CD4-positive, alpha-beta T cell treated with Interleukin-1 beta for 1 hour (primary cell): ENCODE measurements at regions not wholly inside any gene's neighbourhood (a gene's known extent, or its start where the extent isn't known, plus 50 kb on each side); places are given as distances from the start of the nearest gene placed in this dataset.

ENCODE experiments used
- DNase-seq, 2 donors: peaks; one replicate each; pipeline ENCODE4 v3.0.0-alpha.2; 2020 to 2022

DNA sequence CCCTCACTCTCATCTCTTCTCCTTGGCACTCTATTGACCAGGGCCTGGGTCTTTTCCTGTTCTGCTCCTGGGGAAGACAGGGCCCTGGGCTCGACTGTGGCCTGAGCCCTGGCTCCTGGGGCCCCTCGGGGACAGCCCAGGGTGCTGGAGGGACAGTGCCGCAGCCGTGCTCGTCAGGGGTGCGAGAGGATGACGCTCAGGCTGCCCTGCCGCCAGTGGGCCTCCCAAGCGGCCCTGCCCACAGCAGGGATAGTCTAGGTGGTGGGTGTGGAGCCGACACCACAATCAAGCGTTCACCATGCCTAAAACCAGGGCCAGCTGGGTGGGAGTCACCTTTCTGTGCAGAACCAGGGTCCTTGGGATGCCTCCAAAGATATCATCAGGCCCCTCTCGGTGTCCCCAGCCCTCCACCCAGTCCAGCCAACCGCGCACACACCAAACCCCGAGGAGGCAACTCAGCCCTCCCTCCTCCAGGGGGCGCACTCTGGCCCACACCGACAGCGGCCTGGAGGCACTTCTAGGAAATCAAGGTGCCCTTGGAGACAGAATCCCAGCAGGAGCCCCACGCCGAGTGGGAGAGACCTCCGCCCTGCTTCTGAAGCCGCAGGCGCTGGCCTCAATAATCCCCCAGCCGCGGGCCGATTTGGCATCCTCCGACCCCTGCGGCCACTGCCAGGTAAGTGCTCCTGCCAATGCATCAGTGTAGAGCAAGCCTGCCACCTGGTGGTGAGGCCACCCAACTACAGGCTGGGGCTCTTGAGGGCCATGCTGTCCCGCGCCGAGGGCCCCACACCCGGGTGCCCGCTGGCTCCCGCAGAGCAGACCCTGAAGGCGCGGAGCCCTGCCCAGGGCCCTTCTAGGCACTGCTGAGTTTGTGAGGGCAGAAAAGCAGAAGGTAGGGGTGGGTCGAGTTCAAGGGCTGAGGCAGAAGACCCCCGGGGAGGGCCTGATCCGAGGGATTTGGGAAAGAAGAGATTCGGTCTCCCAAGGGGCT, 496.4 kb downstream of the BUD13 start:
- DNase-seq = peak; percentile 63 to 69

DNA sequence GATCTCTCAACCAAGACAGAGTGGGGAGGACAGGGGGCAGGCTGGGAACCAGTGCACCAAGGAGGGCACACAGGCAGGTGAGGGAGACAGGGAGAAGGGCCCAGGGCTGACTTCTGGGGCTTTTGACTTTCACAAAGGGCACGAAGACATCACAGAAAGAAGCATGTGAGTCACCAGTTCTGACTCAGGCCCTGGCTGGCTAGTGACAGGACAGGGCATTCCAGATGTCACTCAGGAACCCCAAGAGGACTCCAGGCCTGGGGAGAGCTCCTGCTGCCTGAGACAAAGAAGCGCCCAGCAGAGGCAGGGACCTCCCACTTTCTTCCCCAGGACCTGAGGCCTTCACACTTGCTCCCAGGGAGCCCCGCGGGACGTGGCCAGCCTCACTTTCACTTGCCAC, 497.2 kb downstream of the BUD13 start:
- DNase-seq = no peak

DNA sequence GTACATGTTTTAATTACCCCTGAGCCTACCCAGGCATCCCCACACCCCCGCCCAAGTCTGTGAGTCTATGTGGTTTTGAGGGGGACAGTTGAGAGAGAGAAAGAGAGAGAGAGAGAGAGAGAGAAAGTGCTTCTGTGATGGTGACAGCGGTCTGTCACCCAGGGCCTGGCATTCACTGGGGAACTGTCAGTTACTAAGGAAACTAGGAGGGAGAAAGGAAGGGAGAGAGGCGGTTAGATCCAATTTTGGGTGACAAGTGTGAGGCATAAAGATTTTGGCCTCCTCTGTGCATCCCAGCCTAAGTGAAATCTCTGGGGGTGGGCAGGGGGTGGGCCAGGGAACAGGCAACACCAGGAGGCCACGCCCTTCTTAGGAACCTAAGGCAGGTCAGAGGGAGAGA, 498.3 kb downstream of the BUD13 start:
- no peak for DNase-seq

DNA sequence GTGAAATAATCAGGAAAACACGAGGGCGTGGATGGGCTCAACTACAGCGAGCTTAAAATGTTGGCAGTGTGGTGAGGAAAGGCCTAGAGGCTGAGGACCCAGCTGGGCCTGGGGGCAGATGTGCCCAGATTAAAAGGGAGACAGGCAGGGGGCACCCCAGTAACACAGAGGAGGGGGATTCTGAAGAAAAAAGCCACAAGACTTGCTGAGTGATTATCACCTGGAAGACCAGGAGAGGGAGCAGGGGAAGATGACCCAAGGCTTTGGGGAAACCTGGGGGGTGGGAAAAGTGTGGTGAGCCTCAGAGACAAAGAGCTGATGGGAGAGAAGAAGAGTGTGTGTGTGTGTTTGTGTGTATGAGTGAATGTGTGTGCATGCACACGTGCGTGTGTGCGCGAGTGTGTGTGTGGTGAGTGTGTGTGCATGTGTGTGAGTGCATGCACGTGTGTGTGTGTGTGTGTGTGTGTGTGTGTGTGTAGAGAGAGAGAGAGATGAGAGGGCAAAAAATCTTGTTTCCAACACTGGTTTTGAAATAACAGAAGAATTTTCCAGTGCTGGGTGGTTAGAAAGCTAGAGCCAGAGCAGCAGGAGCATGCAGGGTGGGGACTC, 500.5 kb downstream of the BUD13 start:
- no peak for DNase-seq

DNA sequence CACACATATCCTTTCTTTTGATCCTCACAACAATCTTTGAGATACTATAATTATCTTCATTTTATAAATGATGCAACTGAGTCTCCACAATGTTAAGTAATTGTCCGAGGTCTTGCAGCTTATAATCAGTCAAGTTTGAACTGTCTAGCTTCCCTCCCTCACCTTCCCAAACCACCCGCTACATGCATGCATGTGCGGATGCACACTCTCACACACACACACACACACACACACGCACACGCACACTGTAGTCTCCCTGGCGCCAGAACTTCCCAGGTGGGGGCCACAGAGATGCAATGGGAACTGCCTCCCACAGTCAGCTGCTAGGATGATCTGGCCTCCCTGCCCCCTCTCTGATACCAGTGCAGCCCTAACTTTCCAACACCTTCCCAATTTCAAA, 501.3 kb downstream of the BUD13 start:
- DNase-seq = no peak

DNA sequence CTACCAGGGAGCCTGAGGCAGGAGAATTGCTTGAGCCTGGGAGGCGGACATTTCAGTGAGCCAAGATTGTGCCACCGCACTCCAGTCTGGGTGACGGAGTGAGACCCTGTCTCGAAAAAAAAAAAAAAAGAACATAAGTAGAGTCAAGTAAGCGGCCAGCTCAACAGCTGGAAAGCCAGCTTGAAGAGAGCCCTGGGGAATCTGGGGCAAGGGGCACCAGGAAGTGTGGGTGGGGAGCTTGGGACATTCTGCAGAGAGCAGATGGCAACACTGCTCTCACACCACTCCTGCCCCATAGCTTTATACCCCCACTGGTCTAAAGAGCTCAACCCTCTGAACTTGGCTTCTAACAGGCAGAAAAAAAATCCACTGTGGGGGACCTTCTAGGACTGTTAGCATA, 505.6 kb downstream of the BUD13 start:
- DNase-seq = no peak

DNA sequence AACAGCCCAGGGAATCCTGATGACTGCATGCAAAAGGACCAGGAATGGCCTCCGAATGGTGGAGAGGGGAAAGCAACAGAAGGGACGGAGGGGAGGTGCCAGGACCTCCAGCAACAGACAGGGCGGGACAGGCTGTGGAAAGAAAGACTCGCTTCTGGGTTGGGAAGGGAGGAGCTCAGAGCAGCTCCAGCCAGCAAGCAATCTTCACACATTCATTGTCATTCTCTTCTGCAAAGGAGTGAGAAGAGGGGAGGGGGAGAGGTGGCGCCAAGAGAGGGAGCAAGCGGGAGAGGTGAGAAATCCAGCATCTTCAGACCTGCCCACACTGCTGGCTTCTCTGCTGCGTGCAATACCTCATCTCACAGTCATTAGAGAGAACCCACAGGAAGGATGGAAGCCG, 509.0 kb downstream of the BUD13 start:
- no peak for DNase-seq

DNA sequence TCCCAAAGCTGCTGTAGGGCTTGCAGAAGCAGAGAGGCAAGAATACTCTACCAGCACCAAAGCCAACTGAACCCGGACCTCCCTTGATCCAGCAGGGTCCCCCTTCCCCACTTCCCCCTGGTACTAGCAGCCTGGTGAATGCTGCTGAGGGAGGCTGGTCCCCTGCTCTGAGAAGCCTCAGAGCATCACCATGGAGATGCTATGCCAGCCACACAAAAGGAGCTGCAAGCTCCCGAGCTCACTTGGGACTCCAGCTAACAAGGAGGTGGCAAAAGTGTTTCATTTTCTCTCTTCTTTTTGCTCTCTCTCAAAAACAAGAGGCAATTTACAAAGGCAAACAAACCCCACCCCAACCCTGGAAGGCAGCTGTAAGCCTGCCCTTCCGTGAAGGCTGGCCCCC, 509.8 kb downstream of the BUD13 start:
- DNase-seq = no peak

DNA sequence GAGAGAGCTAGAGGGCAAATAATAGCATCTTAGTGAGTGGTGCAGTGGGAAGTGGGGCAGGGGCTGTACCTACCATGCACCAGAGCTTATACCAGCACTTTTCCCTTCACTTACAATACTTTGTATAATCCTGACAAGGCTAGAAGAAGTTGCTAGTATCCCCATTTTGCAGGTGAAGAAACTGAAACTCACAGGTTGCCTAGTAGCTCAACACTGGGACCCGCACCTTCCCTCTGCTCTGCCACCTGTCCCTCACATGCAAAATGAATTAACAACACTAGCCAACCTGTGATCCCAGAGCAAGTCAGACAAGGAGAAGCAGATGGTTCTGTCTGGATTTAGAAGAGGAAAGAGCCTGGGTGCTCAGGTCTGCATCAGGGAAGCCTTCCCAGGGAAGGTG, 510.4 kb downstream of the BUD13 start:
- DNase-seq = no peak

DNA sequence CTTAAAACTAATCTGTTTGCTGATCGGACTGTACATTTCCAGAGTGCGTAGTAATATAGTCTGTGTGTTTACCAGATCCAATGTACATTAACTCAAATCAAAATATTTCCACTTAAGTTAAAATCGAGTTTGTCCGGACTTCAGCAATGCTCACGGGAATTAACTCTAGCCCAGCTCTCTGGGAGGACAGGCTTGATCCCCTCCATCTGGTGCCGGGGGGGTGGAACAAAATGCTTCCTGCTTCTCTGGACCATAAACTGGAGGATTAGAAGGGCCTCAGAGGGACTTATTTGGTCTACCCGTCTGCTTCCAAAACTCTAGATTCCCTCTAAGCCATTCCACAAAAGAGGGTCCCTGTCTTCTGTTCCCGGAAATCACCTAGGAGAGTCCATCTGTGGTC, 511.2 kb downstream of the BUD13 start:
- no peak for DNase-seq

DNA sequence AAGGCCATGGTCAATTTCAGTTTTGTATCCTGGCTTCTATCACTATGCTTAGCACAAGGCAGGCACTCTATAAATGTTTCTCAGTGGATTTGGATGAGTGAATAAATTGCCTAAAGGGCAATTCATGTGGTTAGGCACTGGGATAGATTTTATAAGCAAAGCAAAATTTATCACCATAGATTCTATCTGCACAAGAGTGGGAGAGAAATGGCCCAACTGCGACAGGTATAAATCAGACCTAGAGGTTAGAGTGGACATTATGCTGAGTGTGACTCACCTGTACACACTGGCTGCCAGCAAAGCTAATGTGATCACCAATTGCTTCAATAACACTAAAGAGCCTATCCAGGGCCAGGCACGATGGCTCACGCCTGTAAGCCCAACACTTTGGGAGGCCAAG, 514.0 kb downstream of the BUD13 start:
- DNase-seq = no peak

DNA sequence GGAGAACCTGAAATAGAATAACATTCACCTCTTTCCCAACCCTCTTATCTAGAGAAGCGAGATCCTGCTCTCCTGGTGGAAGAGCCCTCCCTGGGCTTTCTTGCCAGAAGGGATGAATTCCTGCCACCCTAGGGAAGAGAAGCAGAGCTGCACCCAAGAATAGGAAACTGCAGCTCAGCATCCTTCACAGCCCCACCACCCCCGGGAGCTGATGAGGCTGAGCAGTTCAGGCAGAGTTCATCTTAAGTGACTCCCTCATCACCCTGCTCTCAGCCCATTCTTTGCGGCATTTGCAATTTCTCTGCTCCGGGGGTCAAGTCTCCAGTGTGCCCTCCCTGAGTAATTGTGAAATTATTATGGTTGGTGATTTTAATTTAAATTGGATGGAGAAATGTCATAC, 514.9 kb downstream of the BUD13 start:
- no peak for DNase-seq

DNA sequence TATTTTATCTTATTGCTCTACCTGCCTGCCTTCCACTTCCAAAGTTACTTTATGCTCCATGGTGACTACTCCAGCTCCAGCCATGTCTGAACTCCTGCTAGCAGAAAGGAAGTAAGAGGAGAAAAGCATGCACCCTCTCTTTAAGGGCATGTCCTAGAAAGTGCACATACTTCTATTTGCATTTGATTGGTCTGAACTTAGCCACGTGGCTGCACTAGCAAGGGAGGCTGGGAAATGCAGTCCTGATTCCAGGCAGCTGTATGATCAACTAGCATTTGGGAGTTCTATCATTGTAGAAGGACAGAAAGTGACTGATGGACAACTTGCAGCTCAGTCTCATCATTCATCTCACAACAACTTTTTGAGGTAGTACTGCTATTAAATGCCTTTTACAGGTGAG, 515.7 kb downstream of the BUD13 start:
- DNase-seq = no peak

DNA sequence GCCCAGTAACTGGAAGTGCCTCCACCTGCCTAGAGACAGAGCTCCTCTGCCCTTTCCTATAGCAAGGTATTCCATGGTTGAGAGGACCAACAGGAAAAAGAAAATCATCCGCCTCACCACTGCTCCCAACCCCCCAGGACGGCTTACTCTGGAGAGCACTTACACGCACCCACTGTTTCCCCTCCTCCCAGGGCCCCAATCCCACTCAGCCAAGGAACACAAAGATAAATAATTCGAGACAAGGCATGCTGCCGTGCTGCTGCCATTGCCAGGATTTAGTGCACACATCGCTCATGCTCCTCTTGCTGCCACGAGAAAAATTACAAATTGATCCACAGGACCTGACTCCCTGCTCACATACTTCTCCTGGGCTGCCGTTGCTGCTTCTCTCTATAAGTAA, 516.6 kb downstream of the BUD13 start:
- DNase-seq = no peak

DNA sequence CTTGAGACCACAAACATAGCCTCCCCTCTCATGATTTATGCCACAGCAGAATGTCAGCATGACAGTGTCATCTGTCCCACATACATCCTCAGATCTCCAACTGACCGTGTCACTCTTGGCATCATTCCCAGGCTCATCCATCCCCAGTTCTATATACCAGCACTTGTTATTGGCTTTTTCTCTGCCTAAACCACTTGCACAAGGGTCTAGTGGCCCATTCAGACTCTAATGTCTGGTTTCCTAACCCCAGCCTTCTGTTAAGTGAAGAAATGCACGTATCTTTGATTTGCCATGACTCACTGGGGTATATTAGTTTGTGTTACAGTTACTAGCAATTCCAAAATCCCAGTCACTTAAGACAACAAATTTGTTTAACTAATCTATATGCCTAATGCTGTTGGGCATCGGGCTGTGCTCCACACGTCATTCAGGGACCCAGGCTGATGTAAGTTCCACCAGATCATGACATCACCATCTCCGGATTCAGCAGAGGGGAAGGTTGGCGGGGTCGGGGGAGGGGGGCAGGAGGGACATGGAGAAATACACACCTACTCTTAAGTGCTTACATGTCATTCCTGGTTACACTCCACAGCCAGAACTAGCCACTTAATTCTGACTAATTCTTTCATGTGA, 517.4 kb downstream of the BUD13 start:
- DNase-seq = no peak

DNA sequence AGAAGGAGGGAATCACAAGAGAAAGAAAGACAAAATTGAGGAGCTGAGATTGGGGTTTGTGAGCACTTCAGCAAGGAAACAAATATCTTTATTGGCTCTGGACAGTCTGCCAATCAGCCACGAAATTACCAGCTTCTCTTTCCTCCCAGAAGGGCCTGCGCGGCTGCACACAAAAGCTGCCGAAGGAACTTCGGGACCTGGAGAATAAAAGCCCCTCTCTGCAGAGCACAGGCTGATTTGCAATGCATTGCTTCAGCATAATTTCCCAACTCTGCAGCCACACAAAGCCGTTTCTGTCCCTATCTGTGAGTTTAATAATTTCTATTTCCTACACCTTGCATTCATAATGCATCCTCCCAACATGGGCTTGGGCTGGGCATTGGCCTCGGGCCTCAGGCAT, 522.6 kb downstream of the BUD13 start:
- DNase-seq = no peak

DNA sequence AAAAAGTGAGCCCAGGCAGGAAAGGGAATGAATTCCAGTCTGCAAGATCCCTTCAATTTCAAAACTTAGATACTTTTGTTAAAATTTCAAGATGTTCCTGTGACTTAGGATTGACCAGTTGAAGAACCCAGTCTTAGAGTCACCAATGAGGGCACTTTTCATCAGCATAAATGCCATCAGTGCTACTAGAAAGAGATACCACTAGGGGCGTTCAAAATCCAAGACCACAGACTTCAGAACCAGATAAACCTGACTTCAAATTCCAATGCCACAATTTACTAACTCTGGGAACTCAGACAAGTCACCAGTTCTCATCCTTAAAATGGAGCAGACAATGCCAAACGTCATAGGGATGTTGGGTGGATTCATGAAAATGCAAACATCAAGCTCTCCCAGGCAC, 523.2 kb downstream of the BUD13 start:
- no peak for DNase-seq

DNA sequence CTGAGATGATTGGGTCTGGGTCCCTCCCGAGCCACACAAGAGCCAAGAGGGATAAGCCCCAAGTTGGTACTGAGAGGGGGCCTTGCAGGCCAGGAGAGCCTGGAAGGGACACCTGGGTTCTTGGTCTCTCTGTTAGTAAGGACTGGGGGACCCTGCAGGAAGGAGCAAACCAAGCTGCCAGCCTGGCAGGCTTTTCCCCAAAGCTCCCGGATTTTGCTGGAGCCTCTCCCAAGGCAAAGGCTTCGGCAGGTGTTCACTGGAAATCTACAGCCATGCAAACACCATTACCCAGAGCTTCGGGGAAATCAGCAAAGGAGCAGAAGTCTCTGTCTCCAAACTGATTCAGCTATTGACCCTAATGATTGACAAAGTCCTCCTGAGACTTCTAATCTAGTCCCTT, 527.9 kb downstream of the BUD13 start:
- no peak for DNase-seq

DNA sequence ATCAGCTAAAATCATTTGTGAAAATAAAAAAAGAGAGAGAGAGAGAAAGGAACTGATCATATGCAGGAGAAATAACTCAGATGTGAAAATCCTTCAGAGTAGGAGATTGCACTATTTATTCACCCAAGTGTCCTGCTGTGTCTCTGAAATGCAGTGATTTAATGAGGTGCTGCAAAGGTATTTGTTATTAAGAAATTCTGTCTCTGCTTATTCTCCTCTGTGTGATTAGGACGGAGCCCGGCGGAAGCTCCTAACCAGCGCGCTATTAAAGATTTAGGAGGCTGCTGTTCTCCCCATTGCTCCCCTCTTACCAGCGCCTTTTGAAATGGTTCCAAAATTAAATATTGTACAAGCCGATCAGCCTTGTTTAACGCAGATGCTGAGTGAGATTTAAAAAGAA, 528.3 kb downstream of the BUD13 start:
- no peak for DNase-seq

DNA sequence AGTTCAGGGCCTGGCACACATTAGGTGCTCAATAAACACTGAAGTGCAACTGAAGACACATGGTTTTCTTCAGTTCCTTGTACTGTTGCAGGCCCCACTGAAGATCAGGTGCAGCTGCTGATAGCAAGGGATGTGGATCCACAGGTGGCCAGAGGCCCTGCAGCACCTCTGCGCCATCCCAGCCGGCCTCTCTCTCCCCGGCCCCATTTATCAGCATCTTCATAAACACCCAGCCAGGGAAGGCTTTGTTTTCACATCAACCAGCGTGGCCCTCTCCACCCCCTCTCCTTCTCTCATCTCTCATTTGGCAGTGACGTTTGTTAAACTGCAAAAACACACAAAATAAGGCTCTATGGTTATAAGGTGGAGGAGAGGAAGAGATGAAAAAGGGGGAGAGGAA, 528.8 kb downstream of the BUD13 start:
- DNase-seq = no peak

DNA sequence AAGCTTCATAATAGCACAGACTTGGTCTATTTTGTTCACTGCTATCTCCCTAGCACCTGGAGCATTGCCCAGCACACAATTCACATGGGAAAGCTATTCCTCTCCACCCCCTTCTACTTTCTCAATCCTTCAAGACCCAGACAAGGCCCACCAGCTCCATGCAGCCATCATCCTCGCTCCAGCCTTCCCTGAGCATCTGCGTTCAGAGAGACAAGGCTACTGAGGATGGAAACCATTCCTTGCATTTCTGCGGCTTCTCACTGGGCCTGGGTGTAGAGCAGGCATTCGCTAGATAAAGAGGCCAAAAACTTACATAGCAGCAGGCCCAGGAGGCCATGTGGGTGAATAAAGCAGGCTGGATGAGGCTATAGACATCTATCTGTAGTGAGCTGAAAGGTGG, 530.8 kb downstream of the BUD13 start:
- DNase-seq = no peak

DNA sequence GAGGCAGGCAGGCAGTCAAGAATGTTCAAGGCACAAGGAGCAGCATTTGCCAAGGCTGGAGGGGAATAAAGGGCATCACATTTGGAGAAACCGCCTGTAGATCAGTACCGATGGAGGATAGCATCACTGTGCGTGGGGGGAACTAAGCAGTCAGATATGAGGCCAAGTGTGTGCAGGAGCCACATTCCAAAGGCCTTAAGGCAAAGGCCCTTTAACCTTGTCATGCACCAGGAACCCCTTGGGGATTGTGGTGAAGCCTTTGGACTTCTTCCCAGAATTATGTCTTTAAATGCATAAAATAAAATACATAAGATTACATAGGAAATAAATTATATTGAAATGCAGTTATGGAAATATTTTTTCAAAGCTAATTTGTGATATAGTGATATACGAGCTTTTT, 532.1 kb downstream of the BUD13 start:
- no peak for DNase-seq

DNA sequence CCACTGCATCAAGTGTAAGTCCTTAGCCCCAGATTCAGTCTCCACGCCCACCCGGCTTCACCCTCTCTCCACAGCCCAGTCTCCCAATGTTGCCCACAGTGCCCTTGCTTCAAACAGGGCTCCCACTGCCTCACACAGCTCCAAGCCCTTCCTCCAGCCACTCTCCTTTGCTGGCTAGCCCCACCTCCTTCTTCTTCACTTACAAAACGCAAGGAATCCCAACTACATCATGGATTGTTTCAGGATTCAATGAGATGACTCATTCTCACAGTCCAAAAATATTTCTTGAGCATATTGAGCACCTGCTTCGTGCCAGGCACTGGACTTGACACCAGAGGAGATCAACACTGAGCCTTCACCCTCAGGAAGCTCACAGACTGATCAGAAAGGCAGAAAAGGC, 533.5 kb downstream of the BUD13 start:
- DNase-seq = no peak

DNA sequence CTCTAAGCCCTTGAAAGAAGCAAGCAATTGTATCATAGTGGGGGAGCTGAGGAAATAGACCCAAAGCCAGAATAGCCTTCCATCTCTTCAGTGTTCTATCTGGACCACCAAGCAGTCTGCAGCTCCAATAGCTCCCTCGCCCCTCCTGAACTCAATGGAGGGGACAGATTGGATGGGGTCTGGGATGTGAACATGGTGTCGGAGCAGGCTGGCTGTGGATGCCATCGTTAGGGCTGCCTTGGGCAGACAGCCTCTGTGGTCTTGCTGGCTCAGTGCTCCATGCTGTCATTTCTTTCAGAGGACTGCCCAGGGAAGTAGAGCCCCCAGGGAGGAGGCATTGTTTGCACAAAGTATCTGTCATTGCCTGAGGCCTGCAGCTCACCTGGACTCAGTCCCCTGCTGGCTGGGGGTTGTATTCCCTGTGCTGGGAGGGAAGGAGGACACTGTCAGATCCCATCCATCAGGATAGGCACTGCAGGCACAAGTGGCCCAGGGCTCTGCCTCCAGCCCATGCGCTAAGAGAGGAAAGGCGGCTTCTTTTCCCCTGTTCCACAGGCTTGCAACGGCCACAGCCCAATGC, 537.7 kb downstream of the BUD13 start:
- DNase-seq = no peak
